GM12874 (cell line): ENCODE measurements at regions not wholly inside any gene's neighbourhood (a gene's known extent, or its start where the extent isn't known, plus 50 kb on each side); places are given as distances from the start of the nearest gene placed in this dataset.

Source experiments
- CTCF ChIP-seq: IDR thresholded peaks from 2 replicates; pipeline ENCODE4 v1.5.1; 2011; ENCODE audit warnings: low read depth, mild to moderate bottlenecking, control low read depth, low read length, moderate library complexity; ENCODE audit not compliant: insufficient read depth

GRCh38 chr14:106348873-106349540 lies 822.6 kb downstream of the TMEM121 start:
- peak; percentile 84 for TF ChIP-seq CTCF

GRCh38 chr14:106359157-106359887 lies 832.9 kb downstream of the TMEM121 start:
- TF ChIP-seq CTCF = peak; percentile 50

- peak; percentile 95 for TF ChIP-seq CTCF
Observed at GRCh38 chr14:106372870-106373652, 846.7 kb downstream of the TMEM121 start.

GRCh38 chr14:106377432-106377831 lies 851.0 kb downstream of the TMEM121 start:
- no peak for TF ChIP-seq CTCF

- peak; percentile 71 for TF ChIP-seq CTCF
Observed at GRCh38 chr14:106378191-106378590, 851.8 kb downstream of the TMEM121 start.

GRCh38 chr14:106380740-106381139 lies 854.4 kb downstream of the TMEM121 start:
- TF ChIP-seq CTCF = no peak

GRCh38 chr14:106390401-106390800 lies 864.0 kb downstream of the TMEM121 start:
- no peak for TF ChIP-seq CTCF
